T-helper 22 cell (primary cell): ENCODE measurements at regions not wholly inside any gene's neighbourhood (a gene's known extent, or its start where the extent isn't known, plus 50 kb on each side); places are given as distances from the start of the nearest gene placed in this dataset.

Experiments
- DNase-seq: peaks from one replicate; pipeline ENCODE4 v3.0.0-alpha.2; 2020; ENCODE audit warnings: low read depth

DNA sequence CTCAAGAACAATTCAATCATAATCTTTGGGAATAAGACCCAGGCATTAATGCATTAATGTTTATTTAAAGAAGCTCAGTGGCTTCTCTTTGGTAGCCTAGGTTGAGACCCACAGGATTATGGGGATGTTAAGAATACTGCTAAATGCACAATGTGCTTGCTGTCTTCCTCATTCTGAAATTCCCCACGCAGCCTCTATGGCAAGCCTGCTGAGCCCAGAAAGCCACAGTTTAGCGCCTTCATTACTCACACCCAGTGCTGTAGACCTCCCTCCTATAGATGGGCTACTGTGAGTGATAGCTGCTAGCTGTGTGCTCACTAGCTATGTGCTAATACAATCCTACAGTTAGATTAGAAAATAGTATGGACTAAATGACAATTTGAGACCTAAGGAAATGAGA, 90.6 kb downstream of the TNFSF13B start:
- DNase-seq = no peak

DNA sequence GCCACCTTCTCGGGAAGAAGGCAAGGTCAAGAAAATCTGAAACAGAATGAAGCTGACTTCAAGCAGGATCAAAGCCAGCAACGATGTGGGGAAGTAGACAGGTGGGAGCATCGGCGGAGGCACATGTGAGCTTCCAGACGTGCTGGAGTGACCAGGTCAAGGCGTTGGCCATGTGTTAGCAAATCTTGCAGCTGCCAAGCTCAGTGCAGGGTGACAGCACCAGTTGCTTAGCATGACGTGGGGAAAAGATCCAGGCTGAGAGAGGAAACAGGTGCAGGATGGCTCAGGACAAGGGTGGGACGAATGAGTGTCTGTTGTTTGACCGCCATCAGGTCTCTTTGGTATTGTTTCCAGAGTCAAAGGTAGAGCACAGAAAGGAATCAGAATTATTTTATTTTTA, 92.3 kb downstream of the TNFSF13B start:
- no peak for DNase-seq

DNA sequence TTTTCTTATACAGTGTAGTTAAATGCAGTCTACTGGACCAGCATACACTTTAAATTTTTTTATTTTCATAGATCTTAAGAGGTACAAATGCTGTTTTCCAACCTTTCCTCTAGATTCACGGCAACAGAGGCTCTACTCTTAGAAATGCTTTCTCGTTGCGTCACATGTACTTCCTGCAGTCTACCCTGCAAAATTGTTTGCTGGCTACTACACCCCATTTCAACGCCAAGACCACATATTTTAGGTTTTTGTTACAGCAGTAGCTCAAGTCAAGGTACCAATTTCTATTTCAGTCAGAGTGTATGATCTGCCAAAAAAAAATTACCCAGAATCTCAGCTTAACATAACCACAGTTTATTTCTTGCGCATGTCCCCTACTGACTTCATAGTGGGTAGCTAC, 94.1 kb downstream of the TNFSF13B start:
- DNase-seq = no peak

DNA sequence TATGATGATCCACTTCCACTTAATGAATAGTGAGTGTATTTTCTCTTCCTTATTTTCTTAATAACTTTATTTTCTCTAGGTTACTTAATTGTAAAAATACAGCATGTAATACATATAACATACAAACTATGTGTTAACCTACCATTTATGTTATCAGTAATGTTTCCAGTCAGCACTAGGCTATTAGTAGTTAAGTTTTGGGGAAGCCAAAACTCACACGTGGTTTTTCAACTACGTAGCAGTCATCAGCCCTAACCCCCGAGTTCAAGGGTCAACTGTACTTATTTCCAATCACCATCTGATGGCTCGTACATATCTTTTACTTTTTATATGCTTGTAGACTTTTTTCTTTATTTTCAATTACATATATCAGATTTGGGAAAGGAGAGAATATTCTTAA, 95.7 kb downstream of the TNFSF13B start:
- DNase-seq = no peak

DNA sequence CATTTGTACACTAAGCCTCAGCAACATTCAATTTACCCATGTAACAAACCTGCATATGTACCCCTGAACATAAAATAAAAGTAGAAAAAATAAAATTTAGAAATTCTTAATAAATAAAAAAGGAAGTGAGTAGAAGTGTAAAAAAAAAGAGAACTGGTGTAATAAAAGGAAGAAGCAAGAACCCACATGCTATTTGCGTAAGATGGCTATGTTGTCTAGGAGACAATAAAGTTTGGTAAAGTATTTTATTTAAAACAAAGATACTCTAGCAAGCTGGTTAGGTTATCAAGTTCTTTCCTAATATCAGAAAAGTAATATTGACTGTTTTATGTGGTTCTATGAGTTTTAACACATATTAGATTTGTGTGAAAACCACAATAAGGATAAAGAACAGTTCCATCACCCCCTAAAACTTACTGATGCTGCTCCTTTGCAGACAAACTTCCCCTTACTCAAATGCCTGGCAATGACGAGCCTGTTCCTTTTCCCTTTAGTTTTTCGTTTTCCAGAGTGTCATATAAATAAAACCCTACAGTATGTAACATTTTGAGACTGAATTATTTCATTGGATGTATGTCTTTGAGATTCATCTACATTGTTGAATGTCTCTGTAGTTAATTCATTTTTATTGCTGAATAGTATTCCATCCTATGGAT, 98.9 kb downstream of the TNFSF13B start:
- no peak for DNase-seq

DNA sequence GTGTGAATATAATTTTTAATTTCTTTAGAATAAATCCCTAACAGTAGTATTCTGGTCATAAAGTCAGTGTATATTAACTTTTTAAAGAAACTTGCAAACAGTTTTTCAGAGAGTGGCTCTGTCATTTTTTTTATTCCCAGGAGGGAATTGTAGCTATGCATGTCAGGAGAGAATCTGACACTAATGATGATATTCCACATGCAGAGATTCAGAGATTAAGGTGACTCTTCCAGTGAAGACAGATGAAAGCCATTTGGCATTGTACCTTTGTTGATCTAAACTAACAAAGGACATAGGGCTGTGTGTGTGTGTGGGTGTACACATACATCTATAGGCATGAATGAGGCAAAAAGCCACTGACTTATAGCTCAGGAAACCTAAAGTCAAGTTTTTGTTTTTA, 99.9 kb downstream of the TNFSF13B start:
- no peak for DNase-seq

DNA sequence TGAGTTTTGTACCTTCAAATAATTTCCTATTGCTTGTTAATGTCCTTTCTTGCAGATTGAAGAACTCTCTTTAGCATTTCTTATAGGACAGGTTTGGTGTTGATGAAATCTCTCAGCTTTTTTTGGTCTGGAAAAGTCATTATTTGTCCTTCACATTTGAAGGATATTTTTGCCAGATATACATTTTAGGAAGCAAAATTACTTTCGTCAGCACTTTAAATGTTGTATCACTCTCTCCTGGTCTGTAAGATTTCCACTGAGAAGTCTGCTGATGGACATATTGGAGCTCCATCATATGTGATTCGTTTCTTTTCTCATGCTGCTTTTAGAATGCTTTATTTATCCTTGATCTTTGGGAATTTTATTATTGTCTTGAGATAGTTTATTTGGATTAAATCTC, 105.5 kb downstream of the TNFSF13B start:
- DNase-seq = no peak

DNA sequence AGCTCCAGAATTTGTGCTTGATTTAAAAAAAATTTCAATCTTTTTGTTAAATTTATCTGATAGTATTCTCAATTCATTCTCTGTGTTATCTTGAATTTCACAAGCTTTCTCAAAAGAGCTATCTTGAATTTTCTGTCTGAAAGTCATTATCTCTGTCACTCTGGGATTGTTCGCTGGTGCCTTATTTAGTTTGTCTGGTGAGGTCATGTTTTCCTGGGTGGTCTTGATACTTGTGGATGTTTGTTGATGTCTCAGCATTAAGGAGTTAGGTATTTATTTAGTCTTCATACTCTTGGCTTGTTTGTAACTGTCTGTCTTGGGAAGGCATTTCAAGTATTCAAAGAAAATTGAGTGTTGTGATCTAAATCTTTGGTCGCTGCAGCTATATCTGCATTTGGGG, 106.3 kb downstream of the TNFSF13B start:
- DNase-seq = no peak

DNA sequence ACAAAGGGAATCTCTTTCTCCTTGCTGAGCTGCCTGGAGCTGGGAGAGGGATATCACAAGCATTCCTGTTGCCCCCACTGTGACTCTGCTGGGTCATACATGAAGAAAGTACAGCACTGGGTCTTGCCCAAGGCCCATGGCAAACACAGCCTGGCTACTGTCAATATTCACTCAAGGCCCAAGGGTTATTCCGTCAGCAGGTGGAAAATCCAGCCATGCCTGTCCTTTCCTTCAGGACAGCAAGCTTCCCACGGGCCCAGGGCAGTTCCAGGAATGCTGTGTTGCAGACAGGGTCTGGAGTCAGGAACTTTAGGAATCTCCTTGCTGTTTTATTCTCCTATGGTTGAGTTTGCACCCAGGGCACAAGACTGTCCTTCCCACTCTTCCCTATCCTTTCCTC, 106.8 kb downstream of the TNFSF13B start:
- no peak for DNase-seq

DNA sequence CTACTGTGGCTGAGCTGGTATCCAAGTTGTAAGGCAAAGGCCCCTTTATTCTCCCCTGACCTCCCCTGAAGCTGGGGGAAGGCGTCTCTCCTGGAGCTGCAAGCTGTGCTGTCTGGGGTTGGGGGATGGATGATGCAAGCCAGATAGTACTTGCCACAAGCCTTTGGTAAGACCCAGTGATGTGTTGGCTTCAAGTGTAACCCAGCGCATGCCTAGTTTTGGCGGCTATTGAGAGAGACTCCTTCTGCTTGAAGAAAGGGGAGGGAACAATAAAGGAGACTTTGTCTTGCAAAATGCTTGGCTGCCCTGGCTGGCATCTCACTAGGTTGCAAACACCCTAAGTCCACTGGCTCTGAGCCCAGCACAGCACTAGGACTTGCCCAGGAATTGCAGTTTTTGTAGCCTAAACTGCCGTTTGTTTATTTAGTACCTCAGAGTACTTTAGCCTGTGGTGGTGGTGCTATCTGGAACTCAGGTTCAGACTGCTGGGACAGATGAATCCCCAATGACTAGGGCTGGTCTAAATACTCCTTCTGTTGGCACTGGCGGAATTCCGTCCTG, 108.2 kb downstream of the TNFSF13B start:
- DNase-seq = no peak

DNA sequence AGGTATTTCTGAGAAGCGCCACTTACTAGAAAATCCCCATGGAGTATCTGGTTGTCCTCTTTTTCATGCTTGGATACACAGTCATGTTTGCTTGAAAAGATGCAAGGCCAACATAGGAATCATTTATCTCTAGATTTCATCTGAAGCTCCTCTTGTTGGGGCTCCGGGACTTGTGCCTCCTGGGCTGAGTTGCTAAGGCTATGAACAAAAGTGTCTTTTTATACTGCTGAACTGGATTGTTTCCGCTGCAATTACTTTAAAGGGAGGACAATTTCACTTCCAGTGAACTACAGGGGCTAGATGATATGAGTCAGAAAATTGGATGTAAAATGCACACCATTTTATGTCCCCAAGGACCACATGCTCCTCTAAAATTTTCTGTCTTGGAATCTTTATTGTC, 114.1 kb downstream of the TNFSF13B start:
- DNase-seq = no peak

DNA sequence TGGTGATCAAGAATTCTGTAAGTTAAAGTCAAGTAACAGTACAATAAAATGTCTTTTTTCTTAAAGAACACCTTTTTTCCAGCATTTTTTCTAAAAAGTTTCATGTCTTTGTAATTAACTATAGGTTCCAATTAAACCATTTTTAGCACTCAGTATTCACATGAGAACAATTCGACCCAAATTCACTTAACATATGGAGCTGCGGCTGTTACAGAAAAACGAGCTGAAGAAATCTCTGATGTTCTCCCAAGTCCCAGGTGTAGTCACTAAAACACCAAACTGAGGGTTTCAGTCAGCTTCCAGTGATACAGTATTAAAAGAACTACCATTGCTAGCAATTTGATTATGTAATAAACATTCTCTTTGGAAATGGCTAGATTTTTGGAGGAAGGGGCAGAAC, 117.6 kb downstream of the TNFSF13B start:
- DNase-seq = no peak

DNA sequence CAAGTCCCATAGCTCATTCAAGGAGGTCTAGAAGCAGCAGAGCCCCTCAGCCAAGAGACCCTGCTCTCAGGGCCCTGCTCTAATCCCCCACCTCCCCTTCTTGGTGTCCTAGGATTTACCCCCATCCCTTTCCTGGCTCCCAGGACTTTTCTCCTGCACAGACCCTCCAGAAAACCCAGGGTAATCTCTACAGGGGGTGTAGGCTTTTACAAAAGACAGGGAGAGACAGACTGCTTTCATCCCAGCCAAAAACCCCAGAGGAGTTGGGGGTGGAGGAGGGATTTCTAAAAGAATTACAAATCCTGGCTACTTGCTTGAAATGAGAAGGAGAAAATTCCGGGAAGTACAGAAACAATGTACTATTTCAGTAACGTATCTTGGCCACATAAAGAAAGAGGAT, 133.3 kb downstream of the TNFSF13B start:
- no peak for DNase-seq

DNA sequence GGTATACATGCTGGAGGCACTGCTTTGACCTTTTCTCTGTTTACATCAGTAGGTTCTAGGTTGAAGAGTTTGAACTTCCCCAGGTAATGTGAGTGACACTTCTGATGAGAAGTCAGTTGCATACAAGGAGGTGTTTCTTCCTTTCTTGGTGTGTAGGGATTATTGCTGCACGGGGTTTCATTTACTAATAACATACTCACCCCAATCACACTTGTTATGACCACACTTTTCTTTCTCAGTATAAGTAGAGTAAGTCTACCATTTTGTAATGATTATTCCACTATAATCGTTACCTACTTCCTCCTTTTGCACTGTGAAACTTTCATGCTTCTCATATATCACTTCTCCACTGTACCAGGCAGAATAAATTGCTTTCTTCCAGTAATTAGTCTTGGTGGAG, 138.0 kb downstream of the TNFSF13B start:
- DNase-seq = no peak

DNA sequence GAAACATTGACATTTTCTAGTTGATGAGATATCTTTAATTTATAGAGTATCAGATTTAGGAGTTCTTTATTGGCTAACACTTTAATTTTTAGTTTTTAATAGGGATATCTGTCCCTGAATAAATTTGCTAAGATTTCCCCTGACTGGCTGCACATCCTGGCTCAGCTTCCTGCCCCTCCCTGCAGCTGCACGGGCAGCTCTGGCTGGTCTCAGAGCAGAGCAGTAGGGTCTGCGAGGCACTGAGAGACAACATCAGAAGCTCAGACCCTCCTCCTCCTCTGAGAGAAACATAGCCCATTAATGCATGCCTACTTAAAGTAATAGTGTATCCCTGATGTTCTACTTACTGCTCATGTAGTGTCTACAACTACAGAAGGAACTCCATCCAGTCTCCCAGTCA, 139.2 kb downstream of the TNFSF13B start:
- no peak for DNase-seq

DNA sequence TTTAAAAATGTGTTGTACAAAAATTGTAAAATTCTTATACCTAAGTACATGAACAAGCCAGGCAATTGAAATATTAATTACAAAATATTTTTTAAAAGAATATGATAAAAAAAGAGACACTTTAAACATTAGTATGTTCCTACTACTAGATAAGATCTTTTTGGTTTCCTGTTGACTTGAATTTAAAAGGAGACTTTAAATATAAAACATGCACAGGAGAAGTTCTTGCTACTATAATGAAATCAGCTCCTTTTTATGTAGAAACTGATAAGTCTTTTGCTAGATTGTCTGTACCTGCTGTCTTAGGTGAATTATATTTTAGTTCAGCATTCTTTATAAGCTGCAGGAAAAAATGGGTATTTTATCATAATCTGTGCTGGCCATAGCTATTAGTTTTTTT, 140.2 kb downstream of the TNFSF13B start:
- no peak for DNase-seq

DNA sequence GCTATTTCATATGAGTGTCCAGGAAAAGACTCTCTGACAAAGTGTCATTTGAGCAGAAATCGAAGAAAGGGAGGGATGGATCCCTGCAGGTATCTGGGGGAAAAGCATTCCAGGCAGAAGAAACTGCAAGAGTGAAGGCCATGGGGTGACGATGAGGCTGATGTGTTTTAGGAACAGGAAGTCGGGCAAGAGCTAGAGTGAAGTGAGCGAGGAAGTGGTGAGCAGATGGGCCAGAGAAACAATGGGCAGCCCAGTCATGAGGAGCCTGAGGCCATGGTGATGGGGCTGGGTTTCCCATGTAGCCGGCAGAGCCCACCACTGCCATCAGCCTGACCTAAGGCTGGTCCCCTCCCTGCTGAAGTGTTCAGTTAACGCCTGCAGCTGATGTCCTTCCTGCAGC, 150.2 kb downstream of the TNFSF13B start:
- no peak for DNase-seq

DNA sequence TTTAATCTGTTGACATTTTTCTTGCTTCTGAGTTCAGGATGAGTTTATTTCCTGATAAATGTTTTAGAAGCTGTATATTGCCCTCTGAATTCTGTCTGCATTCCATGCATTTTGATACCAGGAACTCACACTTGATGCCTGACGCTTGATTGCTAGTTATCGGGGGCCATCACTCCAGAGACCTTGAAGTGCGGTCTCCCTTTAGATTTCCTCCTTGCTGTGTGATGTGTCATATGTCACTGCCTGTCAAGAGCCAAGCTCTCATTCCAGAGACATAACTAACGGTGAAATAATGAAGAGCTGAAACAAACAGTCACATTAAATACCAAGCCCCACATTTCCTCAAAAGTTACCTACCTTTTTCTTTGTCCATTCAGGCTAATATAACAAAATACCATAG, 155.5 kb downstream of the TNFSF13B start:
- DNase-seq = no peak

DNA sequence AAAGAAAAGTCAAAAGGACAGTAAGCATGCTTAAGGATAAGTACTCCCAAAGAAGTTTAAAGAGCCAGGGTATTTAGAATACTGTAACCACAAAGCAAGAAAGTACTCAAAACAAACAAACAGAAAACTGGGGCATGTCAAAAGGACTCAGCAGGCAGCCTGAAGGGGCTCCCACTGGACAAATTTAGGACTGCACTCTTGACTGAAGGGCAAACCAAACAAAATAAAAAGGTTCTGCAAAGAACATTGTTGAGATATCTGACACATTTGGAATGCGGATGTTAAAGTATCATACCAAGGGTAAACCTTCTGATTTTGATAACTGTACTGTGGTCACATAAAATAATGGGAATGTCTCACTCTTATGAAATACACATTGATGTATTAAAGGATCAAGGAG, 157.4 kb downstream of the TNFSF13B start:
- no peak for DNase-seq

DNA sequence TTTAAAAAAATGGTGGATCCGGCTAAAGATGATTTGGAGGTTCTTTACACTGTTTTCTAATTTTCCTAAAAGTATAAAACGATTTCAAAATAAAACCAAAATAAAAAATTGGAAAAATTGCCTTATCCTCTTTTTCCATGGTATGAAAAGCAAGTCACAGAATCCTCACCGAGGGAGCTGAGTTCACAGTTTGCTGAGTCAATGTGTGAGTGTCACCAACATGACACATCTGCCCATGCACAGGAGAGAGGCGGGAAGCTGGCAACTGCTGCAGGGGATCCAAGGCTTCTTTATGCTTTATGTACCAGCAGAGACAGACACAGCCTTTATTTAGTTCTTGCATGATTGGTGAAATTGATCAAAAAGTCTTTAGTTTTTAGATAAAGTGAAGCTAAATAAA, 157.8 kb downstream of the TNFSF13B start:
- DNase-seq = no peak

DNA sequence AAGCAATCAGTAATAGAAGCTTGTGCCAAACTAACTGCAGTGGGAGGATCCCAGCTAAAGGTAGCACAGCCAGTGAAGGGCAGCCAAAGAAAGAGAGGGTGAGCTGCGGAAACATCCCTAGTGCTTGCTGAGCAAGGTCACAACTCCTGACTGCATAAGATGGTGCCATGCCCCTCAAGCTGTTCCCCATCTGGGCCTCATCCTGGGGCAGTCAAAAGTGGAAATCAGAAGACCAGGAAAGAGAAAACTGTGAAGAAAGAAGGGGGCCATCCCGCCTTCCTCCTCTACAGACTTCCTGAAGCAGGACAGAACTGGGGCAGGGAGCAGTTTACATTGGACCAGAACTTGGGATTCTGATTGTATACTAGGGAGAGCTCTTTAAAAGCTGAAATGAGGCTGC, 159.2 kb downstream of the TNFSF13B start:
- DNase-seq = no peak

DNA sequence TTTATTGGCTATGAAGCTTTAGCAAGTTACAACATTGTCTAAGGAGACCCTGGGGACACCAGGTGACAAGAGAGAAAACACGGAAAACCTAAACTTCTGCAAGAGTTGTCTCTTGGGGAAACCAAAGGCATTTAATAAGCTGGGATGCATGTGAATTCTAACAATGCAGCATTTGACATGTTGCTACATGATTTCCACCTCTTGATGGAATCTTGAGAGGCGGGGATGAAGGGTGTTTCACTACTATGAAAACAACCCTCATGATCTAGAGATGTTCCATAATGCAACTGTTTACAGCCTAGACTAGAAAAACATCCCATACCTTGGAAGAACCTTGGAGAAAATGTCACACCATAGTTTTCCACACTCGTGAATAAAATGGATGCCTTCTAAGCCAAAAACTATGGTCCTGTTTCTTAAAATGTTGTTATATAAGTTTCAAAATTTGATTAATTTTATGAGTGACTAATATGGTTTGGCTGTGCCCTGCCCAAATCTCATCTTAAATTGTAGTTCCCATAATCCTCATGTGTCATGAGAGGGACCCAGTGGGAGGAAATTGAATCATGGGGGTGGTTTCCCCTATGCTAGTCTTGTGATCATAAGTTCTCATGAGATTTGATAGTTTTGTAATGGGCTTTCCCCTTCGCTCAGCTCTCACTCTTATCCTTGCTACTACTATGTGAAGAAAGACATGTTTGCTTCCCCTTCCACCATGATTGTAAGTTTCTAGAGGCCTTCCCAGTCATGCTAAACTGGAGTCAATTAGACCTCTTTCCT, 164.6 kb downstream of the TNFSF13B start:
- DNase-seq = no peak

DNA sequence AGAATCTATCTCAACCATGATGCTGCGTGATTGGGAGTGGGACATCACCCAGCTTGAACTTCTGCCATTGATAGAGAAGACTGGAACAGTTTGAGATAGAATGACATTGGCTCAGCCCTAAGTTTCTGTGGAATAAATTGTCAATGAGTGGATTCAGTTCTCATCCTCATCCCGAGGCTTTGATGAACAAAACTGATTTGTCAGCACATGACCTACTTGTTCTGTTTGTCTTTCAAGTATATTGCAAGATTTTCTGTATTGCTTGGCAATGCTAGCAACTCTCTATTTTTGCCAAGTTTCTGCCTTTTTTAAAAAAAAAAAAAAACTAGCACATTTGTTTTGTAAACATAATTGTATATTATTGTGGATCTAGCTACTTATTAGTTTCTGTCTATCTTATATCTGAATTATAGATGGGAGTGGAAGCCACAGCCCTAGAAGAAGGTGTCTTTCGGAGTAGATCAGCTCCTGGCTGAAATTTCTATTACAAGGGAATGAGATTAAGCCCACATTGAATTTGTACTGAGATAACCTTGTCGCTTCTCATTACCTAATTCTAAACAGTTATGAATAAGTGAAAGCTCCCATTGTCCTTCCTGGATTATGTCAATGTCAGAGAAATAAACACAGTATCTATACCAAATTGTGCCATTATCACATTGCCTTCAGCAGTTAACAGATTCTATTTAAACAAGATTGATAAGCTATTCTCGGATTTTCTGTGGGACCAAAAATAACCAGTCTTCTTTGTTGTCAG, 166.1 kb downstream of the TNFSF13B start:
- no peak for DNase-seq
